ENCODE measurements at regions not wholly inside any gene's neighbourhood (a gene's known extent, or its start where the extent isn't known, plus 50 kb on each side); places are given as distances from the start of the nearest gene placed in this dataset.

DNA sequence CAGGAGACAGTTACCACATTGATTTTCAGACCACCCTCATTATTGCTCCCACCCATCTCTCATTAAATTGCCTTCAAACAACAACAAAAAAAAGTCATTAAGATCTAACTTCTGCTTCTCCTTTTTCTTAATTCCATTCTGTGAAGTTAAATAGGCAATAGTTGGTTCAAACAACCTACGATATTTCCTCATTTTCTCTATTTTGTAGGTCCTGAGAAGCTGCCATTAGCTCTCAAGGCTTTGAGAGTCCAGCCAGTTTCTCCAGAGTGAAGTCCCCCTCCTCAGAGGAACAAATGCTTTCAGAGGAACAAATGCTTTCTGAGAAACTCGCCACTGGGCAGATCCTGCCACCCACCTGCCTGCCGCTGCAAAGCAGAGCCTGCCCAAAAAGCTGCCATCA is 125.6 kb downstream of the ETS2 start:
- no peak for FAIRE-seq
- no peak for DNase-seq (ENCODE audit: insufficient read length, low spot score)
- TF ChIP-seq POLR2A (IDR thresholded peaks at IDR 0.05; ENCODE audit: low read depth, low read length), result no peak

DNA sequence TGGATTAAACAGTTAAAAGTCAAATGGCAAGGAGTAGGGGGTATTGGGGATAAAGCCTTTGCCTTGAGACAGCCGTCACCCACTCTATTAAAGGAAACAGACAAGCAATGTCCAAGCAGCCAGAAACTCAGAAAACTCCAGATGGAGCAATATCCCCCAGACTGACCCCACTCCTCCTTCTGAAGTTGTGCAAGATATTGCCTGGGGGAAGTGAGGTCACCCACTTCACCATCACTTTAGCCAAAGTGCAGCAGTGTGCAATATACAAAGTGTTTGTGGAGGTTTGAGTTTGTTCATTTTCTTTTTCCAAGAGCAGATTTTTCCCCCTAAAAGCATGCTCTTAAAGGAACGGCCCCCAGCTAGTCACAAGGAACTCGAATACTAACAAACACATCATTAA is 125.1 kb downstream of the ETS2 start:
- TF ChIP-seq POLR2A (IDR thresholded peaks at IDR 0.05; ENCODE audit: low read depth, low read length), result no peak
- DNase-seq (ENCODE audit: insufficient read length, low spot score) (no peak), FAIRE-seq (no peak)

GRCh38 chr21:38930066-38930465 is 124.3 kb downstream of the ETS2 start:
- DNase-seq (ENCODE audit: insufficient read length, low spot score) (no peak), FAIRE-seq (no peak)
- no peak for TF ChIP-seq POLR2A (IDR thresholded peaks at IDR 0.05; ENCODE audit: low read depth, low read length)

GRCh38 chr21:38929652-38930051 is 123.9 kb downstream of the ETS2 start:
- no peak for FAIRE-seq
- DNase-seq (ENCODE audit: insufficient read length, low spot score), result no peak
- TF ChIP-seq POLR2A (IDR thresholded peaks at IDR 0.05; ENCODE audit: low read depth, low read length), result no peak

DNA sequence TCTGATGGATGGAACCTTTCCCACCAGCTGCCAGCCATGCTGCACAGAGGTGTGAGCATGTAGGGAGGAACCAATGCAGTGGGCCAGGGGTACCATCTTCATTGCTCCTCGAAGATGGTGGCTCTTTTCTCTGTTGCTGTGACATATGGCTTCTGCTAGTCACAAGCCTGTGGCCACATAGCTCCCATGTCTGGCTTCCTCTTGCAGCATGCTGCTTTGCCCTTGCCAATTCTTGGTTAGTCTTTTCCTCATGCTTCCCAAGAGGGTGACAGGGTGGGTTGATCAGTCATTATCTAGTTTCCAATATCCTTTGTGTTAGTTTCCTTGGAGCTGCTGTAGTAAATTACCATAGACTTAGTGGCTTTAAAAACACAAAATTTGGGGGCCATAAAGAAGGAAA is 123.4 kb downstream of the ETS2 start:
- FAIRE-seq, result no peak
- TF ChIP-seq POLR2A (IDR thresholded peaks at IDR 0.05; ENCODE audit: low read depth, low read length), result no peak
- no peak for DNase-seq (ENCODE audit: insufficient read length, low spot score)

GRCh38 chr21:38927776-38928175 is 122.0 kb downstream of the ETS2 start:
- DNase-seq (ENCODE audit: insufficient read length, low spot score) (no peak), FAIRE-seq (no peak)
- TF ChIP-seq POLR2A (IDR thresholded peaks at IDR 0.05; ENCODE audit: low read depth, low read length), result no peak

- DNase-seq (ENCODE audit: insufficient read length, low spot score) (peak; percentile 78), FAIRE-seq (no peak)
- TF ChIP-seq POLR2A (IDR thresholded peaks at IDR 0.05; ENCODE audit: low read depth, low read length), result no peak
Observed at GRCh38 chr21:38925923-38926322, 120.2 kb downstream of the ETS2 start.

GRCh38 chr21:38925478-38925877 is 119.7 kb downstream of the ETS2 start:
- TF ChIP-seq POLR2A (IDR thresholded peaks at IDR 0.05; ENCODE audit: low read depth, low read length), result no peak
- FAIRE-seq, result no peak
- DNase-seq (ENCODE audit: insufficient read length, low spot score), result no peak

- no peak for TF ChIP-seq POLR2A (IDR thresholded peaks at IDR 0.05; ENCODE audit: low read depth, low read length)
- DNase-seq (ENCODE audit: insufficient read length, low spot score) (no peak), FAIRE-seq (no peak)
Observed at GRCh38 chr21:38924954-38925353, 119.2 kb downstream of the ETS2 start.

DNA sequence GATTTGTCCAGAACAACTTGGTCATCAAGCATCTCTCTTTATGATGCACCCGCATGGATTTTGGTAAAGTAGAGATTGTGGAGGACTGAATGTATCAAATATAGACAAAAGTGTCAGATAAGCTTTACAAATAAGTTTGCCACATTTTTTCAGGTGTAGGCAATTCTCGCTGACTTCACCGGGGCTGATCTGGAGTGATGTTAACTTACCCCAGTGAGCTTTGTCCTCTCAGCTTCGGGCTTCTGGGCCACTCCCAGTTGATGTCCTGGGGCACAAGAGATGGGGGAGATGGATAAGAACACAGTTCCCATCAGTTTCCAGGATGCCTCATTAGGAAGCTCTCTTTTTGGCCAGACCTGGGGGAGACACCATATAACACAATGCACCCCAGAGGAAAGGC is 117.7 kb downstream of the ETS2 start:
- no peak for TF ChIP-seq POLR2A (IDR thresholded peaks at IDR 0.05; ENCODE audit: low read depth, low read length)
- FAIRE-seq (no peak), DNase-seq (ENCODE audit: insufficient read length, low spot score) (no peak)

DNA sequence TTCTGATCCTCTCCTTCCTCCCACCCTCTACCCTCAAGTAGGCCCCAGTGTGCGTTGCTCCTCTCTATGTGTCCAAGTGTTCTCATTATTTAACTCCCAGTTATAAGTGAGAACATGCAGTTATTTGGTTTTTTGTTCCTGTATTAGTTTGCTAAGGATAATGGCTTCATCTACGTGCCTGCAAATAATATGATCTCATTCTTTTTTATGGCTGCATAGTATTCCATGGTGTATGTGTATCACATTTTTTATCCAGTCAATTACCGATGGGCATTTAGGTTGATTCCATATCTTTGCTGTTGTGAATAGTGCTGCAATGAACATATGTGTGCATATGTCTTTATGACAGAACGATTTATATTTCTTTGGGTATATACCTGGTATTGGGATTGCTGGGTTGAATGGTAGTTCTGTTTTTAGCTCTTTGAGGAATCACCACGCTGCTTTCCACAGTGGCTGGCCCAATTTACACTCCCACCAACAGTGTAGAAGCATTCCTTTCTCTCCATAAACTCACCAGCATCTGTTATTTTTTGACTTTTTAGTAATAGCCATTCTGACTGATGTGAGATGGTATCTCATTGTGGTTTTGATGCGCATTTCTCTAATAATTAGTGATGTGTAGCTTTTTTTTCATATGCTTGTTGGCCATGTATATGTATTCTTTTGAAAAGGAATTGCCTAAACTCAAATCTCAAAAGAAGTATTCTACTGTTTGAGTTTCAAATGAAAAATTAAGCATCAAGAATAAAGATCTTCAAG is 116.9 kb downstream of the ETS2 start:
- DNase-seq (ENCODE audit: insufficient read length, low spot score) (no peak), FAIRE-seq (no peak)
- no peak for TF ChIP-seq POLR2A (IDR thresholded peaks at IDR 0.05; ENCODE audit: low read depth, low read length)

DNA sequence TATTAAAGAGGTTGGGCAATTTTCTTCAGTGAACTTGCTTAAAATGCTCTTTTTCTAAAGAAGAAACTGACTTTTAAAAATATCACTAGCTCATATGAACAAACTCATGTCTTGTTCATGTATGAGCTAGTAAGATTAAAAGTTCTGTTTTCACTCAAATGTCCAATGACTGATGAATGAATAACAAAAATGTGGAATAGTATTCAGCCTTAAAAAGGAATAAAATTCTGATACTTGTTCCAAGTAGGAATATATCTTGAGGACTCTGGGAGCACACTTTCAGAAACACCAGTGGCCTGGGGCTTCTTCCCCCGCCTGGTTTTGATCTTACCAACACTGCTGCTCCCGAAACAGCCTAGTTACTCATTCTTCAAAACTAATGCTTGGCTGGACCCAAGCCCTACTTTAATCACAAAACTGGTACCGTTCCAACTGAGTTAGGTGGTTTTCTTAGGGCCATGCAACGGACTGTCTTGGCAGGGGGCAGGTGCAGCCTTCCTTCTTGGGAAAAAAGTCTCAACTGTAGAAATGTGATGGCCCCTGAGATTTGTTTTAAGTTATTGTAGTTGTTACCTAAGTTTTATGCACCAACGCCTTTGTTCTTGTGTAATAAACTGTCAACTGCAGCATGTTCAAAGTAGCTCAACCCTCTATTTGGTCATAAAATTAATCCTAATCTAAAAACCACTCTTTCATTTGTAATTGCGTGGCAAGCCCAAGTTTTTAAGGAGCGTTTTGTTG is 116.0 kb downstream of the ETS2 start:
- no peak for DNase-seq (ENCODE audit: insufficient read length, low spot score)
- FAIRE-seq, result no peak
- no peak for TF ChIP-seq POLR2A (IDR thresholded peaks at IDR 0.05; ENCODE audit: low read depth, low read length)

GRCh38 chr21:38920631-38921398 is 115.1 kb downstream of the ETS2 start:
- TF ChIP-seq POLR2A (IDR thresholded peaks at IDR 0.05; ENCODE audit: low read depth, low read length), result no peak
- FAIRE-seq (no peak), DNase-seq (ENCODE audit: insufficient read length, low spot score) (no peak)

- no peak for TF ChIP-seq POLR2A (IDR thresholded peaks at IDR 0.05; ENCODE audit: low read depth, low read length)
- FAIRE-seq (no peak), DNase-seq (ENCODE audit: insufficient read length, low spot score) (no peak)
Observed at GRCh38 chr21:38918607-38919346, 113.0 kb downstream of the ETS2 start.
